Suprapubic skin (tissue), 4 donors: ENCODE measurements at regions not wholly inside any gene's neighbourhood (a gene's known extent, or its start where the extent isn't known, plus 50 kb on each side); places are given as distances from the start of the nearest gene placed in this dataset.

ENCODE experiments used
- DNase-seq, 2 donors: peaks; one replicate each; pipeline ENCODE4 v3.0.0-alpha.2; 2019; ENCODE audit warnings: low spot score in 2 of 2
- H3K27ac ChIP-seq: fragments of 200-600 bp; sonication (generic); one replicate; pipeline ENCODE4 v1.5.1; 2019
- H3K27me3 ChIP-seq: fragments of 200-600 bp; sonication (generic); one replicate; pipeline ENCODE4 v1.5.1; 2019
- H3K36me3 ChIP-seq: fragments of 200-600 bp; sonication (generic); one replicate; pipeline ENCODE4 v1.5.1; 2019
- H3K4me1 ChIP-seq: fragments of 200-600 bp; sonication (generic); one replicate; pipeline ENCODE4 v1.5.1; 2019
- H3K4me3 ChIP-seq: fragments of 200-600 bp; sonication (generic); one replicate; pipeline ENCODE4 v1.5.1; 2019; ENCODE audit warnings: mild to moderate bottlenecking
- H3K9me3 ChIP-seq: fragments of 200-600 bp; sonication (generic); one replicate; pipeline ENCODE4 v1.5.1; 2019
- EP300 ChIP-seq: sonication (generic); formaldehyde crosslinking; IDR thresholded peaks from one replicate; pipeline ENCODE4 v1.6.1; 2017; ENCODE audit warnings: antibody characterized with exemption
- POLR2A ChIP-seq, 2 donors: fragments of 450-650 bp; IDR thresholded peaks; one replicate each; pipeline ENCODE4 v1.6.1; 2017; ENCODE audit warnings: antibody characterized with exemption in 2 of 2, mild to moderate bottlenecking in 2 of 2, moderate library complexity in 2 of 2
- POLR2AphosphoS5 ChIP-seq, 3 donors: sonication (generic); formaldehyde crosslinking; IDR thresholded peaks; one replicate each; pipeline ENCODE4 v1.6.1; 2017; ENCODE audit warnings: antibody characterized with exemption in 3 of 3
- WGBS: methylation state at CpG from one replicate; pipeline ENCODE4 v1.1.5; 2018; 5-methylcytosine and 5-hydroxymethylcytosine counted together
- TF ChIP-seq, protein P1 (sequence below), 2 donors: fragments of 200-600 bp in 1 of 2; fragments of 450-650 bp in 1 of 2; sonication (generic) in 1 of 2; IDR thresholded peaks; one replicate each; pipeline ENCODE4 v1.5.1; 2016 to 2019; ENCODE audit warnings: antibody characterized with exemption in 2 of 2, mild to moderate bottlenecking in 1 of 2, moderate library complexity in 1 of 2

- Histone ChIP-seq H3K36me3 (no peaks in the 10 kb centered on the region), H3K4me3 (no peak overlapping the region), H3K27ac (no peak overlapping the region), H3K9me3 (no peaks in the 10 kb centered on the region), H3K27me3 (no peaks in the 10 kb centered on the region), H3K4me1 (no peaks in the 10 kb centered on the region)
- WGBS: 80% methylated on average over 1 of the region's 1 CpG
- TF ChIP-seq EP300 (no peak), POLR2AphosphoS5 (IDR thresholded peaks at IDR 0.05) (no peak), POLR2A (IDR thresholded peaks at IDR 0.05) (no peak)
- TF ChIP-seq, protein P1, sequence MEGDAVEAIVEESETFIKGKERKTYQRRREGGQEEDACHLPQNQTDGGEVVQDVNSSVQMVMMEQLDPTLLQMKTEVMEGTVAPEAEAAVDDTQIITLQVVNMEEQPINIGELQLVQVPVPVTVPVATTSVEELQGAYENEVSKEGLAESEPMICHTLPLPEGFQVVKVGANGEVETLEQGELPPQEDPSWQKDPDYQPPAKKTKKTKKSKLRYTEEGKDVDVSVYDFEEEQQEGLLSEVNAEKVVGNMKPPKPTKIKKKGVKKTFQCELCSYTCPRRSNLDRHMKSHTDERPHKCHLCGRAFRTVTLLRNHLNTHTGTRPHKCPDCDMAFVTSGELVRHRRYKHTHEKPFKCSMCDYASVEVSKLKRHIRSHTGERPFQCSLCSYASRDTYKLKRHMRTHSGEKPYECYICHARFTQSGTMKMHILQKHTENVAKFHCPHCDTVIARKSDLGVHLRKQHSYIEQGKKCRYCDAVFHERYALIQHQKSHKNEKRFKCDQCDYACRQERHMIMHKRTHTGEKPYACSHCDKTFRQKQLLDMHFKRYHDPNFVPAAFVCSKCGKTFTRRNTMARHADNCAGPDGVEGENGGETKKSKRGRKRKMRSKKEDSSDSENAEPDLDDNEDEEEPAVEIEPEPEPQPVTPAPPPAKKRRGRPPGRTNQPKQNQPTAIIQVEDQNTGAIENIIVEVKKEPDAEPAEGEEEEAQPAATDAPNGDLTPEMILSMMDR (IDR thresholded peaks at IDR 0.05): no peak
- no peak for DNase-seq
Measured at GRCh38 chr2:21301871-21302455, 178.2 kb downstream of the TDRD15 start.

DNA sequence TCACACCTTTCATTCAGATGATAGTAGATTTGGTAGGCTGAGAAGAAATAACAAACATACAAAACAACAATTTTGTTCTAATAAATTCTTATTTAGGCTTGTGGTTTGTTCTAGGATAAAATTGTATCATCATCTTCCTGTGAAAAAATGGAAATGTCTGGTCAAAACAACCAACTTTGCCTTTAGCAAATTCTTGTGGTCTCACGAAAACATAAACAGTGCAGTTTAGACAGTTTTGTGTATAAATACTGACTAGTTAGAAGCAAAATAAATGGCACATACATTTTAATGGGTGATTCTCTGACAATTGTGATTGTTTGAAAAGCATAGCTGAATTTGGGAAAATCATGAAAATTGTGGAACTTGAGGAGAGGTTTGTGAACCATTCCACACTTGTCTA, 180.1 kb downstream of the TDRD15 start:
- no peak for DNase-seq
- TF ChIP-seq, protein P1 (IDR thresholded peaks at IDR 0.05): no peak
- TF ChIP-seq EP300 (no peak), POLR2AphosphoS5 (IDR thresholded peaks at IDR 0.05) (no peak), POLR2A (IDR thresholded peaks at IDR 0.05) (no peak)
- H3K4me1 ChIP-seq: no peaks in the 10 kb centered on the region
- H3K9me3 ChIP-seq: no peaks in the 10 kb centered on the region
- no peaks in the 10 kb centered on the region for H3K36me3 ChIP-seq
- H3K27me3 ChIP-seq: no peaks in the 10 kb centered on the region
- 89% methylated on average over 1 of the region's 1 CpG for WGBS
- H3K27ac ChIP-seq: no peak overlapping the region
- H3K4me3 ChIP-seq: no peak overlapping the region

DNA sequence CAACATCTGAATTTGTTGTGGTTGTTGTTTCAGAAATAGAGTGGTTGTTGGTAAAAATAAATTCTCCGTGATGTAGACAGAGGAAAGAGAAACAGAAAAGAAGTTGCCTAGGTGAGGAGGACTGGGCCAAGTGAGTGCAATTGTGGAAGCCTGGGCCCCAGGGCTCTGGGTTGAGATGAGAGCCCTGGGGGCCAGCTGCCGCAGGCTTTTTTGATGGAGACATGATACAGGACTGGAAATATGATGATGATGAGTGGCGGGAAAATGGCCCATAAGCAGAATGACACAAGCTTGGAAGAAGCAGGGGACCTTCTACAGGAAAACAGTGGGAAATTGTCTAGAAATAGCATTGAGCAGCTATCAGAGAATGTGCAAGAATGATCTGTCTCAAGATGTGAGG, 181.8 kb downstream of the TDRD15 start:
- Histone ChIP-seq H3K4me1 (no peaks in the 10 kb centered on the region), H3K36me3 (no peaks in the 10 kb centered on the region), H3K27me3 (no peaks in the 10 kb centered on the region), H3K9me3 (no peaks in the 10 kb centered on the region), H3K27ac (no peak overlapping the region), H3K4me3 (no peak overlapping the region)
- WGBS: 94% methylated on average over 3 of the region's 3 CpGs
- no peak for DNase-seq
- TF ChIP-seq POLR2AphosphoS5 (IDR thresholded peaks at IDR 0.05): no peak
- no peak for TF ChIP-seq EP300
- no peak for TF ChIP-seq POLR2A (IDR thresholded peaks at IDR 0.05)
- TF ChIP-seq, protein P1 (IDR thresholded peaks at IDR 0.05): no peak

DNA sequence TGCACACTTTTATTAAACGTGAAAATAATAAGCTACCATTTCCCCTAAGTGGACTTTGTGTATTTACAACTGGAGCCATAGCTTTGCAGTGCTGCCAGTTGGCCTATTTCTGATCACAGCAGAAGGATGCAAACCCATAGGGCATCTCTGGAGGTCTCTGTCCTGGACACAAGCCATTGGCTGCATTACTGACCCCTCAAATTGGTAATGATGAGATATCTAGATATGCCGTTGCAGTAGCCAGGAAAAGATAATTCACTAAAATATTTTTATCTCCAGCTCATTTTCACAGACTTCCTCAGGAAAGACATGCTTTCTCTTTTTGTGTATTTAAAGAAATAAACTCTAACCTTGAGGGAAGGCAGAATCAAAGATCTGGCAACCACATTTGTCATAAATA, 182.5 kb downstream of the TDRD15 start:
- no peaks in the 10 kb centered on the region for H3K4me1 ChIP-seq
- no peaks in the 10 kb centered on the region for H3K36me3 ChIP-seq
- no peak overlapping the region for H3K27ac ChIP-seq
- H3K9me3 ChIP-seq: no peaks in the 10 kb centered on the region
- TF ChIP-seq POLR2A (IDR thresholded peaks at IDR 0.05) (no peak), EP300 (no peak), POLR2AphosphoS5 (IDR thresholded peaks at IDR 0.05) (no peak)
- H3K27me3 ChIP-seq: no peaks in the 10 kb centered on the region
- WGBS: 57% methylated on average over 2 of the region's 2 CpGs
- H3K4me3 ChIP-seq: no peak overlapping the region
- DNase-seq: no peak

DNA sequence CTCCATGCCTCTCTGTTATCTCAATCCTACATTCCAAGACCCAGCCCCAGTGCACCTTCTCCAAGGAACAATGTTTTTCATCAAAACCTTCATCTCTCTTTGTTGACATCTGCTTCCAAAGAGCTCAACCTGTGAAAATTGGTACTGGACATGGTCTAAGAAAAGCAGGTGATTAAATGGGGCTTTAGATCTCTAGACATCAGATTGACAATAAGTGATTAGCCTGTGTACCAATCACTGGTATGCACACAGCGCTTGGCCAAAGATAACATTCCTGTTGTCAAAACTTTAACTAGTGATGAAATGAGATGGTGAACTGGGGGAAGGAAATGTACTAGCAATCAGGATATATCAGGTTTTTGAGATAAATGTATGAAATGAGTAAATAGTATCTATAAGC, 183.3 kb downstream of the TDRD15 start:
- DNase-seq: no peak
- Histone ChIP-seq H3K27me3 (no peaks in the 10 kb centered on the region), H3K27ac (no peak overlapping the region), H3K4me1 (no peaks in the 10 kb centered on the region), H3K4me3 (no peak overlapping the region), H3K9me3 (no peaks in the 10 kb centered on the region), H3K36me3 (no peaks in the 10 kb centered on the region)
- no peak for TF ChIP-seq EP300
- no peak for TF ChIP-seq POLR2AphosphoS5 (IDR thresholded peaks at IDR 0.05)
- TF ChIP-seq, protein P1 (IDR thresholded peaks at IDR 0.05): no peak
- TF ChIP-seq POLR2A (IDR thresholded peaks at IDR 0.05): no peak
- WGBS: 94% methylated on average over 1 of the region's 1 CpG

GRCh38 chr2:21310493-21310892, 186.7 kb downstream of the TDRD15 start:
- H3K27me3 ChIP-seq: no peaks in the 10 kb centered on the region
- no peaks in the 10 kb centered on the region for H3K36me3 ChIP-seq
- no peak overlapping the region for H3K27ac ChIP-seq
- WGBS: 26% methylated on average over 1 of the region's 1 CpG
- no peak for TF ChIP-seq POLR2AphosphoS5 (IDR thresholded peaks at IDR 0.05)
- TF ChIP-seq, protein P1 (IDR thresholded peaks at IDR 0.05): no peak
- no peak for TF ChIP-seq EP300
- no peak for TF ChIP-seq POLR2A (IDR thresholded peaks at IDR 0.05)
- DNase-seq: no peak
- no peaks in the 10 kb centered on the region for H3K4me1 ChIP-seq
- H3K9me3 ChIP-seq: no peaks in the 10 kb centered on the region
- no peak overlapping the region for H3K4me3 ChIP-seq
